HG02970 (cell line): ENCODE measurements at regions not wholly inside any gene's neighbourhood (a gene's known extent, or its start where the extent isn't known, plus 50 kb on each side); places are given as distances from the start of the nearest gene placed in this dataset.

Experiments
- ATAC-seq: cut with Tn5 transposase; IDR thresholded peaks from one replicate; pipeline ENCODE4 v1.9.1; 2021; ENCODE audit warnings: mild to moderate bottlenecking, moderate library complexity, moderate number of reproducible peaks; ENCODE audit not compliant: unreplicated experiment, low FRiP score

DNA sequence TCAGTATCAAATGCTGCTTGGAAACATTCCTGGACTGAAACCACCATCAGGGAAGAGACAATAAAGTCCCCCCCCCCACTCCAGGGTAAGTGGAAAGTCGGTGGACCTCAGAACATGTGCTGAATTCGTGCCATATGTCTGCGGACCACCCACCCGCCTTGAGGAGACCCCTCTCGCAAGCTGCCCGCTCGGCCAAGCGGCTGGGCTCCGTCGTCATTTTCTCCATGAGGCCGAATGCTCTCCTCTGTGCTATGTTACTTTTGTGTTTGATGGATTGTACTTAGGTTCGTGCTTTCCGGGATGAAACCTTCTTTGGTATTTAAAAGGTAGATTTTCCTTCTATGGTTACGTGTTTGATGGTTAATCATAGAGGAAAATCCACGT lies 136.2 kb upstream of the RTL1 start:
- no peak for ATAC-seq

DNA sequence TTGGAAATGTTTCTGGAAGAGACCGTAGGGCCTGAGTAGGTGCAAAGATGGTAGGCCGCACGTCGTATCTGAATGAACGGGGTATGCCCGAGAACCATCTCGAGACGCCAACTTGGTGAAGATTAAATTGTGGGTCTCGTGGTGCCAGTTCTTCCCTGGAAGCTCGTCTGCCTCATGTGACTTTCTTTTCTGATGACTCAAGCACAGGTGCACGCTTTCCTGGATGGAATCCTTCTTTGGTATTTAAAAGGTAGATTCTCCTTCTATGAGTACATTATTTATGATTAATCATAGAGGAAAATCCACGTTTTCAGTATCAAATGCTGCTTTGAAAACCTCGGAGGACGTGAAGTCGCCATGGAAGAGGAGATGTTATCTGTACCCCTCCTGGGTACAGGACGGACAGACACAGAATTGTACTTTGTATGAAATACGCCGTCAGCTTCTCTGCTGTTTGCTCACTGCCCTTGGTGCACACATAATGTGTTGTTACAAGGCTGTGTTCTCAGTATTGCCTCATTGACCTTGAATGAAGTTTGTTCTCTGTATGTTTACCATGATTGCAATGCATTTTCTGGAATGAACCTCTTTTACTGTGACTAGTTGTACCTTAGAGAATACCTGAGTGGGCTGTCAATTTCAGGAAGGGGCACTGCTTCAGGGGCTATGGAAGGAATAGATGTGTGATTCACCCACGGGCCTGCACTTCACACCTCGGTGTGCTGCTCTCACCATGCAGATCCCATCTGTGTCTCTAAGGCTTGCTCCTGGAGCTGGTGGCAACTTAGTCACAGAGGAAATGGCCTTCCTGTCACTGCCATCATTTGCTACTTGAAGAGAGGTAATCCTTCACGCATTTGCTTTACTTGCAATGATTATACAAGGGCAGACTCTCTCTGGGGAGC lies 137.3 kb upstream of the RTL1 start:
- ATAC-seq: no peak

GRCh38 chr14:101043891-101044290 lies 140.4 kb upstream of the RTL1 start:
- ATAC-seq: no peak

GRCh38 chr14:101044741-101045140 lies 141.2 kb upstream of the RTL1 start:
- no peak for ATAC-seq

GRCh38 chr14:101045511-101045910 lies 142.0 kb upstream of the RTL1 start:
- no peak for ATAC-seq

DNA sequence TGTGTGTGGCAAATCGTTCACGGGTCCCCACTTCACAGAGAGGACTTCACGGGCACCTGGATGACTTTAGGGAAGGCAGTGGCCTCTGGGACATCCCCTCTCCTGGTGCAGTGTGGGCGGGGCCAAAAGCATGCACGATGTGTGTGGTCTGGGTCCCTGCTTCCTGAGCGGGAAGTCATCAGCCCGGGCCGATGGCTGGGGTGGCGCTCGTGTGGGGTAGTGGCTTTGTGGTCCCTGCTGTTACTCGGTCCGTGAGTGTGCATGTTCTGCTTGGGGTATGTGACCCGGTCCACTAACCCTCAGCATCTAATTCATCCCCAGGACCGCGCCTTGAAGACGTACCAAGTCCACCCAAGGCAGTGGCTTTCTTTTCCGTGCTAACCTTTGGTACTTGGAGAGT lies 142.5 kb upstream of the RTL1 start:
- no peak for ATAC-seq

DNA sequence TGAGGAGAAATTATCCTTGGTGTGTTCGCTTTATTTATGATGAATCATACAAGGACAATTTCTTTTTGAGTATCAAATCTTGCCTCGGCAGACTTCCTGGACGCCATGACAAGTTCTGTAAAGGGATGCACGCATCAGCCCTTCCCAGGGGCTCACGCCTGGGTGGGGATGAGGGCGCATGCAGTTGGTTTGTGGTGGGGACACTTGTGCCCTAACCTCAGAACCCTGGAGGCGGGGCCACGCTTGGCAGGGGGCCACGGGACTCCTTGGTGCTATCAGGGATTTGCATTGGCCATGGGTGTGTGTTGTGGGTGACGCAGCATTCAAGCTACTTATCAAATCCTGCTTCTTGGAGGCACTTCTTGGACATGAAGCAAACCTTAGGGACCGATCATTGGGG lies 143.8 kb upstream of the RTL1 start:
- ATAC-seq: no peak

GRCh38 chr14:101048766-101049165 lies 145.2 kb upstream of the RTL1 start:
- ATAC-seq: no peak

GRCh38 chr14:101049511-101049910 lies 146.0 kb upstream of the RTL1 start:
- ATAC-seq: no peak

- ATAC-seq: no peak
Measured at GRCh38 chr14:101049942-101050341, 146.4 kb upstream of the RTL1 start.

GRCh38 chr14:101050901-101051490 lies 147.5 kb upstream of the RTL1 start:
- ATAC-seq: no peak

GRCh38 chr14:101054671-101055070 lies 151.1 kb upstream of the RTL1 start:
- ATAC-seq: no peak

GRCh38 chr14:101055106-101055662 lies 151.7 kb upstream of the RTL1 start:
- ATAC-seq: no peak

GRCh38 chr14:101055776-101056374 lies 152.4 kb upstream of the RTL1 start:
- ATAC-seq: no peak

DNA sequence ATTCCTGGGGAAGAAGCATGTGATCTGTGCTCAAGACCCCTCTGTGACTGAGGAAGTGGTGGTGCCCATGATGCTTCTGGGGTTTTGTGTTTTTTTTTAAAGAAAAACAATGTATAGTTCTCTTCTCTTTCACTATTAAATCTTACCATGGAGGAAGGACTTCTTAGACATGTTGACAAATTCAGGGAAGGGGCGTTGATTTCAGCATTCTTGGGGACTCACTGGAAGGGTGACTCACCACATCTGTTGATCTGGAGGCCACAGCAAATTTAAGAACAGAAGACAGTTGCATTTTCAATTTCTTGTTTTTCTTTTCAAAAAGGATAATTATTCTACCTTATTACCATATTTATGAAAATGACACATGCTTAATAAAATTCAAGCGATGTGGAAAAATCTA lies 152.9 kb upstream of the RTL1 start:
- ATAC-seq: no peak

DNA sequence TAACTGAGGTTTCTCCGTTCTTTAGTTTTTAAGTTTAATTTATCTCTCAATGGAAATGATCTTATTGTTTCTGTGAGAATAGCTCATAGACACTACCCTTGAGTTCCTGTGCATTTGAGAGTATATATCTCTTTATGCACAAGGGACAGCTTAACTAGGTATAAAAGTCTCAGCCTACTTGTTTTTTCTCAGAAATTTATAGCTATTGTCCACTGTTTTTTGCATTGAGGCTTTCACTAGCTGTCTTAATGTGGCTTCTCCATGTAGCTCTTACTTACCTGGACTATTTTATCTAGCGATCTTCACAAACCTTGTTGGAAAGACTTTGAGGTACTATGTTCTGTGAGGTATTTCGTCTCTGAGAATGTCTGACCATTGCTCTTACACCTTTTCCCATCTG lies 153.9 kb upstream of the RTL1 start:
- no peak for ATAC-seq

DNA sequence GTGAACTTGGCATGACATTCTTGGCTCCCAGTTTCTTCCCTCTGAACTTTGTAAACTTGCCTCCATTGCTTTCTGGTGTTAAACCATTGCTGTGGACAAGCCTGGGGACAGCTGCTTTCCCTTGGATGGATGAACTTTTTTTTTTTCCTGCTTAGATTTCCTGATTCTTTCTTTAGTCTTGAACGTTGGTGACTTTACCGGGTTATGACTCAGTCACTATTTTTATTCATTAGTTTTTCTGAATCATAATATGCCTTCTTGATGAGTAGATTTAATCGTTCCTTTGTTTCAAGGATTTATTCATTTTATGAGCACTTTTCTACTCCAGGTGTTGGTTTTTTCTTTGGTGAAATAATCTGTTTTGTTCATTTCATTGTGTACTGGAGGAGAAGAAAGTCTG lies 155.0 kb upstream of the RTL1 start:
- ATAC-seq: no peak

GRCh38 chr14:101060171-101060601 lies 156.7 kb upstream of the RTL1 start:
- ATAC-seq: no peak

DNA sequence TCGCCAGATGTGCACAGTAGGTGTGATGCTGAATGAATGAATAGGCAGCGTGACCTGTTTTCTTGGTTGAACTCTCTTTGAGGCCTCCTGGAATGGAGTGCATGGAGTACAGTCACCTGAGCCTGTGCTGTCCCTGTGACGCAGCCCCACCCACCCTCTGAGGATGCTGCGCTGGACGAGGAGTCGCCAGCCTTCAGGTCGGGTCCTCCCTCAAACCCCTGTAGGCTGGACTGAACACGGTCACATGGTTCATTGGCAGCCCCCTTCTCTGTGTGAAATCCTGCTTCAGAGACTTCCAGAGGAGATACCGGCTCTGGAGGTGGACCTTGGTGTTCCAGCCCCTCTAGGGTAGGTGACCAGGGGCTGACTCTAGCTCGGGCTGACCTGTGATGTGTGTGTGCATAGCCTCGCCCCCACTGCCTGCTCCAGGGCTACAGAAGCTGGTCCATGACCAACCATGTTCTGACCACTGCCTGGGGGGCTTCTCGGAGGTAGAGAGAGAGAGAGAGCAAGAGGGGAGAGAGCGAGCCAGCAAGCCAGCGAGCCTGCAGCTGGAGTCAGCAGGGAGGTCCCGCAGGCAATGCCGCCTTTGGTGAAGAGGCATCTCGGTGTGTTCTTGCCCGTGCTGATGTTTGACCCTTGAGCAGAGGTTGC lies 158.0 kb upstream of the RTL1 start:
- ATAC-seq: no peak

DNA sequence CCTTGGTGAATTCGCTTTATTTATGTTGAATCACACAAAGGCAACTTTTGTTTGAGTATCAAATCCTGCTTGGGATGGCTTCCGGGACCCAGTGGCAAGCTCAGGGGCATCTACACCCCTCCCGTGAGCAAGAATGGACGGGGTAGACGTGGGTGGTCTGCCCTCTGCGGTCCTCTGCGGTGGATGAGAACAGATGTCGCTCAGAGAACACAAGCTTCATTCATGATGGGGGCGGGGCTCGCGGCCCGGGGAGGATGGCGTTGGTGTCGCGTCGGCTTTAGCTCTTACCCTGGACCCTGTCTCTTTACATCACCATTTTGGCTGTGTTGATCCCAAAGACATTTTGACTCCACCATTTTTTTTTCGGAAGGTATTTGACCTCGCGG lies 158.5 kb upstream of the RTL1 start:
- no peak for ATAC-seq

GRCh38 chr14:101062601-101063000 lies 159.1 kb upstream of the RTL1 start:
- ATAC-seq: no peak
